Breast epithelium (tissue), 3 donors: ENCODE measurements at regions not wholly inside any gene's neighbourhood (a gene's known extent, or its start where the extent isn't known, plus 50 kb on each side); places are given as distances from the start of the nearest gene placed in this dataset.
"Not testable (repeated sequence)": the region's sequence is repeated elsewhere in the genome, so short reads cannot be mapped to it uniquely, and the experiment has no call there.

Source experiments
- CTCF ChIP-seq, 3 donors: fragments of 450-650 bp; IDR thresholded peaks; one replicate each; pipeline ENCODE4 v1.5.1; 2016 to 2017; ENCODE audit warnings: antibody characterized with exemption in 3 of 3, mild to moderate bottlenecking in 3 of 3, moderate library complexity in 3 of 3
- POLR2AphosphoS5 ChIP-seq, 3 donors: sonication (generic); formaldehyde crosslinking; IDR thresholded peaks; one replicate each; pipeline ENCODE4 v1.6.1; 2017; ENCODE audit warnings: antibody characterized with exemption in 3 of 3

GRCh38 chr4:60487118-60487761 is 712.9 kb upstream of the ADGRL3 start:
- TF ChIP-seq POLR2AphosphoS5, CTCF (IDR thresholded peaks at IDR 0.05): not testable (repeated sequence)
